ENCODE measurements at regions not wholly inside any gene's neighbourhood (a gene's known extent, or its start where the extent isn't known, plus 50 kb on each side); places are given as distances from the start of the nearest gene placed in this dataset.

DNA sequence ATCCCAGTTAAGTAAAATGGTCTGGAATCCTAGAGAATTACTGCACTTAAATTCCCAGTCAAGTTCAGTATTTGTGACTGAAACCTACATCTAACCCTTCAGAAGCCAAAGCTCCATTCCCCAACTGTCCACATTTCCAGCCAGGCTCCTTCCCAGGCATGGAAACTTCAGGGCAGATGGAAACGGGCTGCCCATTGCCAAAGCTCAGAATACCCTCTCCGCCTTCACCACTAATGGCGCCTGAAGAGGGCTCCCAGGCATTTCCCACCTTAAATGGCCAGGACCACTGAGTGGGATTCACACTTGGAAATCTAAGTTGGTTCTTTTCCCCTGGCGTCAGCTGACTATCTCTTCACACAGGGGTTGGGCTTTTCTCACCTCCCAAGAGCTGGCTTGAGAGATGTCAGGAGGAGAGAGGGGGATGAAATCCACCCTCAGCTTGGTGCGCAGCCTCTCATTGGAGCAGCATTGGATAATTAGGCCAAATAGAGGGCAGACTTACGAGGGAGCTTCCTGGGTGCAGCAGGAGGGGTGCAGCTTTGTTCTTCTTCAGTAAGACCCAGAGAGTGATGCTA lies 82.9 kb downstream of the ANKRD60 start:
- no peak for DNase-seq (ENCODE audit: low read depth)
- TF ChIP-seq, protein P1, sequence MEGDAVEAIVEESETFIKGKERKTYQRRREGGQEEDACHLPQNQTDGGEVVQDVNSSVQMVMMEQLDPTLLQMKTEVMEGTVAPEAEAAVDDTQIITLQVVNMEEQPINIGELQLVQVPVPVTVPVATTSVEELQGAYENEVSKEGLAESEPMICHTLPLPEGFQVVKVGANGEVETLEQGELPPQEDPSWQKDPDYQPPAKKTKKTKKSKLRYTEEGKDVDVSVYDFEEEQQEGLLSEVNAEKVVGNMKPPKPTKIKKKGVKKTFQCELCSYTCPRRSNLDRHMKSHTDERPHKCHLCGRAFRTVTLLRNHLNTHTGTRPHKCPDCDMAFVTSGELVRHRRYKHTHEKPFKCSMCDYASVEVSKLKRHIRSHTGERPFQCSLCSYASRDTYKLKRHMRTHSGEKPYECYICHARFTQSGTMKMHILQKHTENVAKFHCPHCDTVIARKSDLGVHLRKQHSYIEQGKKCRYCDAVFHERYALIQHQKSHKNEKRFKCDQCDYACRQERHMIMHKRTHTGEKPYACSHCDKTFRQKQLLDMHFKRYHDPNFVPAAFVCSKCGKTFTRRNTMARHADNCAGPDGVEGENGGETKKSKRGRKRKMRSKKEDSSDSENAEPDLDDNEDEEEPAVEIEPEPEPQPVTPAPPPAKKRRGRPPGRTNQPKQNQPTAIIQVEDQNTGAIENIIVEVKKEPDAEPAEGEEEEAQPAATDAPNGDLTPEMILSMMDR (IDR thresholded peaks at IDR 0.05; ENCODE audit: insufficient read depth, low read depth, low read length): no peak
- no peak overlapping the region for H3K4me3 ChIP-seq (ENCODE audit: low read depth, low read length)

DNA sequence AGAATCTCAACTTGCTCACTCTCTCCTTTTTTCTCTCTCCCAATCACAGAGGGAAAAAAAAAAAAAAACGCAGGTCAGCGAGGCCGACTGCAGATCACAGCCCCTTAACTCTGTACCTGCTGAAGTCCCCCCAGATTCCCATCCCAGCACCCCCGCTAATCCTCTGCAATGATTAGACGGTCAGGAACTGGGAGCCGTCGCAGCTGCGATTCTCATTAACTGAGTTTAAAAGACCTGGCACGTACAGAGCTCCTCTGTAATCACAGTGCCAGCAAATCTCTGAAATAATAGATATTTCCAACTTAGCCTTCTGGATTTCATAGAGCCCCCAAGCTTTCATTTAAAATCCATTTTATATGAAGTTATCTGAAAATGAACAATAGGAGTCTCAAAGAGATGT lies 84.4 kb downstream of the ANKRD60 start:
- DNase-seq (ENCODE audit: low read depth): no peak
- no peak overlapping the region for H3K4me3 ChIP-seq (ENCODE audit: low read depth, low read length)
- TF ChIP-seq, protein P1 (IDR thresholded peaks at IDR 0.05; ENCODE audit: insufficient read depth, low read depth, low read length): no peak

DNA sequence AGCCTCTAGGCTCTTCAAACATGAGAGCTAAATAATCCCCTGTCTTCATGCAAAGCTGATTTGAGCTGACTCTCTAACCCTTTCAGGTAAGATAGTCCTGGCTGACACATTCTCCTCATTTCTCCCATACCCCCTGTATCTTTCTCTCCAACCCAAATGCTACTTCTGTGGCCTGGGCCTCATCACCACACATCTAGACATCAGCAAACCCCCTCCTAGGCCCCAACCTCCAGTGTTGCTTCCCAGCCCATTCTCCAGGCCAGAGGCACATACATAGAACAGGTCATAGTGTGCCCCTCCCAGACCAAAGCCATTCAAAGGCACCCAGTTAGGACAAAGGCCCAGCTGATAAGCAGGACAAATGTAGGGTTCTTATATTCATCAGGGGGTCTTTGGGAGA lies 84.9 kb downstream of the ANKRD60 start:
- no peak for DNase-seq (ENCODE audit: low read depth)
- TF ChIP-seq, protein P1 (IDR thresholded peaks at IDR 0.05; ENCODE audit: insufficient read depth, low read depth, low read length): no peak
- no peak overlapping the region for H3K4me3 ChIP-seq (ENCODE audit: low read depth, low read length)

DNA sequence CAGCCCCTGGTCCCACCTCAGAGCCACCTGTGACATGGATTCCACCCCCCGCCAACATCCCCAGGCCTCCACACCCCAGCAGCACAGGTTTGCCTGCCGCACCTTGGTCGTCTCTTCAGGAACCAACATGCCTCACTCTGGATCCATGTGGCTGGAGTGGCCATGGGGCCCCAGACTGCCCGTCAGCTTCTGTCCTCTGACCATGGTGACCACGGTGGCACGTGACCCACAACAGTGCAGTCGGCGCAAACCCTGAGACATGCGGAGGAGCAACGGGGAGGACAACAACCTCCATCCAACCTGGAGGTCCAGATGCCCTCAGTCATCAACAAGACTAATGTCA lies 85.6 kb downstream of the ANKRD60 start:
- DNase-seq (ENCODE audit: low read depth): no peak
- TF ChIP-seq, protein P1 (IDR thresholded peaks at IDR 0.05; ENCODE audit: insufficient read depth, low read depth, low read length): no peak
- no peak overlapping the region for H3K4me3 ChIP-seq (ENCODE audit: low read depth, low read length)

DNA sequence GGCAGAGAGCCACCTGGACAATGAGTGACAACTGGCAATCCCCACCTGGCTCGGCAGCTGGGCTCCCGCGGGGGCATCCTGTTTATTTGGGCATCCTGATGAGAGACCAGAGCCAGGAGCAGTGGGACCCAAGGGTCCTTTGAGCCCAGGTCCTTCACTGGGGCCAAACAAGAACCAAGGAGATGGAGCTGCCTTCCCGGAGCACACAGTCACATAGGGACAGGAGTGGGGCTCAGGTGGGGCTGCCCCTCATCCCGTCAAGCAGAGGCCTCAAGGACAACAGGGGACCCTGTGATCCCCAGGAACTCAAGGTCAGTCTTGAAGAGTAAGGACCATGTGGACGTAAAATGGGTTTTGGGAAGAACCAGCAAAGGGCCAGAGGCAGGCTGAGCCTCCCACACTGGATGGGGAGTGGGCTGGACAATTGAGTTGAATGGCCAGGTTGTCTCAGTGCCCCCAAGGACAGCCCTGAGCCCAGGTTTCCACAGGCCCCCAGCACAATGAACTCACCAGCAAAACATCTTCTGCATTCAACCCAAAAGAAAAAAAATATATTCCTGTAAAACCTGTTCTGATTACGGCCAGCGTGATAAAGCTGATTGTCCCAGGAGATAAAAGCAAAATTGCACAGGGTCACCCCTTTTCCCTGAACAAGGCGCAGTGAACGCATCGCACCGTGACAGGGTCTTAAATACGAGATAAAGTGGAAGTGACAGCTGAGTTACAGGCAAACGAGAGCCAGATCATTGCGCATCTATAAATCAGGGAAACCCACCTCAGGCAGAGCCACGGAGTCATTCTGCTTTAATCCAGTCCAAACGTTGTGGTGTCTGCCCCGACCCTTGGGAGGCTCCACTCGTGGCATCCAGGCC lies 86.2 kb downstream of the ANKRD60 start:
- TF ChIP-seq, protein P1 (IDR thresholded peaks at IDR 0.05; ENCODE audit: insufficient read depth, low read depth, low read length): no peak
- no peak overlapping the region for H3K4me3 ChIP-seq (ENCODE audit: low read depth, low read length)
- DNase-seq (ENCODE audit: low read depth): no peak

DNA sequence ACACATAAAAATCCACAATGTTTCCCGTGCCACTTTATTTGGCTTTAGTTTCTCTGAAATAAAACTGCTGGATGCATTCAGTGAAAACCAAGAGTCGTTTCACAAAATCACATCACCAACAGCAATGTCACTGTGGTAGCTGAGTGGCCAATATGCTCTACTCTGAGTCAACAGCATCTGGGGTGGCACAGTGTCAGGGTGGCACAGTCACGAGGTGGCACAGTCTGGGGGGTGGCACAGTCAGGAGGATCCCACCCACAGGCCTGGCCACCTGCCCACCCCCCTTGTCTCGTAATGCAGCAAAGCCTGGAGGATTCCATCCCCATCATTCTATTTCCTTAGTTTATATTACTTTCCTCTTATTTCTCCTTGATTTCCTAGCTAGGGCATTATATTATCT lies 87.0 kb downstream of the ANKRD60 start:
- H3K4me3 ChIP-seq (ENCODE audit: low read depth, low read length): no peak overlapping the region
- TF ChIP-seq, protein P1 (IDR thresholded peaks at IDR 0.05; ENCODE audit: insufficient read depth, low read depth, low read length): no peak
- no peak for DNase-seq (ENCODE audit: low read depth)
